Kidney (tissue), 13 donors: ENCODE measurements at regions not wholly inside any gene's neighbourhood (a gene's known extent, or its start where the extent isn't known, plus 50 kb on each side); places are given as distances from the start of the nearest gene placed in this dataset.
"Not testable (repeated sequence)": the region's sequence is repeated elsewhere in the genome, so short reads cannot be mapped to it uniquely, and the experiment has no call there.

Experiments
- DNase-seq, 5 donors: peaks; one replicate each; pipeline ENCODE4 v3.0.0-alpha.2; 2013 to 2020
- FAIRE-seq: peaks from 2 replicates; lab custom pipeline; 2012; peaks lifted over from hg19 to GRCh38; lab: Jason Lieb, UNC
- H3K27ac ChIP-seq, 2 donors: one replicate each; pipeline ENCODE4 v1.7.0; 2013; ENCODE audit warnings: low read depth in 2 of 2, low read length in 2 of 2, inconsistent platforms in 1 of 2
- H3K27me3 ChIP-seq: one replicate; pipeline ENCODE4 v1.7.1; 2013; ENCODE audit warnings: low read length, inconsistent platforms; ENCODE audit not compliant: control insufficient read depth, insufficient read depth
- H3K36me3 ChIP-seq, 3 donors: one replicate each; pipeline versions ENCODE4 v1.7.0 to v1.7.1; 2013; ENCODE audit warnings: low read length in 3 of 3, control low read depth in 1 of 3, inconsistent platforms in 1 of 3; ENCODE audit not compliant: insufficient read depth in 3 of 3, control insufficient read depth in 2 of 3
- H3K4me1 ChIP-seq, 3 donors: one replicate each; pipeline versions ENCODE4 v1.7.0 to v1.7.1; 2013; ENCODE audit warnings: low read length in 3 of 3, inconsistent platforms in 1 of 3, low read depth in 1 of 3; ENCODE audit not compliant: control insufficient read depth in 2 of 3, insufficient read depth in 2 of 3
- H3K4me3 ChIP-seq, 3 donors: one replicate each; pipeline versions ENCODE4 v1.7.0 to v1.8.1; 2013; ENCODE audit warnings: low read length in 3 of 3, control low read depth in 1 of 3, inconsistent platforms in 1 of 3
- H3K9ac ChIP-seq, 3 donors: one replicate each; pipeline versions ENCODE4 v1.7.0 to v1.7.1; 2013; ENCODE audit warnings: low read length in 3 of 3, control low read depth in 1 of 3, inconsistent platforms in 1 of 3
- H3K9me3 ChIP-seq, 3 donors: one replicate each; pipeline versions ENCODE4 v1.7.0 to v1.7.1; 2013; ENCODE audit warnings: low read length in 3 of 3, control low read depth in 1 of 3, inconsistent platforms in 1 of 3; ENCODE audit not compliant: control insufficient read depth in 2 of 3, insufficient read depth in 1 of 3
- CTCF ChIP-seq: IDR thresholded peaks from 3 replicates; pipeline ENCODE4 v1.5.1; 2012; ENCODE audit warnings: mild to moderate bottlenecking, moderate library complexity, borderline replicate concordance; ENCODE audit not compliant: insufficient read depth; ENCODE audit errors: extremely low read depth
- intact Hi-C: fragments of 100-400 bp; cut with DNase I; formaldehyde crosslinking; loops from one replicate; pipeline ENCODE4 v1.11.1; 2022
- donor health status: control.
- donor health status: control.
- donor health status: control.
- donor health status: control.
- donor health status: control.
- donor health status: DM: yes; HTN: yes; CAD: no.
- donor health status: Normal renal cell carcinoma (clear cell type).

DNA sequence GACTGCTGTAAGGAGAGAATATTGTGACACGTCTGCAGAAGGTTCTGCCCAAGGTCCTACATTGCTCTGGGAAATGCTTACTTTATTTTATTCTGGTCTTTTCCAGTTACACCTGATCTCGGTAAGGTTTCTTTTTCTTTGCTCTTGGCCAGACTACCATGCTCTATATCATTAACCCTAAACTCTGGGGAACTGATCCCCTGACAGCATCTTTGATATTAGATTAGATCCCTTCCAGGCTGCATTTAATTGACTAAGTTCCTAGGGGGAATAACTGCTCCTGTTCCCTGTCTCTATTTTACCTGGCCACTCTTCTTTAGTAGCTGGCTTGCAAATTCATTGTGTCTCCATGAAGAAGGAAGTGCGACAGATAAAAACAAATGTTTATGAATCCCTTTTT, 243.5 kb downstream of the MAT2B start:
- H3K27ac ChIP-seq: no peak overlapping the region
- no peak for DNase-seq
- H3K4me1 ChIP-seq: no peaks in the 10 kb centered on the region
- intact Hi-C loops: no loop called here
- no peaks in the 10 kb centered on the region for H3K36me3 ChIP-seq
- H3K4me3 ChIP-seq: no peak overlapping the region
- no peak for FAIRE-seq
- no peak overlapping the region for H3K9ac ChIP-seq
- TF ChIP-seq CTCF: no peak
- H3K9me3 ChIP-seq: no peaks in the 10 kb centered on the region
- H3K27me3 ChIP-seq: no peaks in the 10 kb centered on the region

GRCh38 chr5:163750415-163750814, 245.0 kb downstream of the MAT2B start:
- H3K9ac ChIP-seq, H3K4me3 ChIP-seq, H3K4me1 ChIP-seq, H3K27me3 ChIP-seq, DNase-seq, H3K9me3 ChIP-seq, FAIRE-seq, H3K36me3 ChIP-seq, H3K27ac ChIP-seq, intact Hi-C loops: not testable (repeated sequence)

DNA sequence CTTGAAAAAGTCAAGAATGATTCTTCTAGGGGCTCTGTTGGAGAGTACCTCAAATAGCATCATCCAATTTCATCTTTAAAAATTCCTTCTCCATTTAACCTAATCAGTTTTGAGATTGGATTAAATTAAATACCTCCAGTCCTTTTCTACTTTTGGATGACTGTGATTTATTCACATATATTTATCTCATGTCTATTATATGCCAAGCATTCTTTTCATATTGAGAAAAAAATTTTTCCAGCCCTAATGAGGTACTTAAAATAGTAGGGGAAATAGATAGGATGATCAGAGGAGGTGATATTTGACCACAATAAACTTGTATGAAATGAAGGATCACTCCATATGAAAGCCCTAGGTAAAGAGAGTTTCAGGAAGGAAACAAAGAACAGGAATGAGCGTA, 250.1 kb downstream of the MAT2B start:
- DNase-seq (no peak), FAIRE-seq (no peak)
- H3K27me3 ChIP-seq: no peaks in the 10 kb centered on the region
- intact Hi-C loops: no loop called here
- H3K9me3 ChIP-seq: no peaks in the 10 kb centered on the region
- TF ChIP-seq CTCF: no peak
- H3K27ac ChIP-seq: no peak overlapping the region
- H3K4me3 ChIP-seq: no peak overlapping the region
- no peaks in the 10 kb centered on the region for H3K36me3 ChIP-seq
- no peak overlapping the region for H3K9ac ChIP-seq
- no peaks in the 10 kb centered on the region for H3K4me1 ChIP-seq

- TF ChIP-seq CTCF: no peak
- Histone ChIP-seq H3K27ac (no peak overlapping the region), H3K4me3 (no peak overlapping the region), H3K36me3 (no peaks in the 10 kb centered on the region), H3K4me1 (no peaks in the 10 kb centered on the region), H3K9ac (no peak overlapping the region), H3K27me3 (no peaks in the 10 kb centered on the region), H3K9me3 (no peaks in the 10 kb centered on the region)
- DNase-seq (no peak), FAIRE-seq (no peak)
- intact Hi-C loops: no loop called here
Observed at GRCh38 chr5:163756170-163756569, 250.8 kb downstream of the MAT2B start.
